Fibroblast of villous mesenchyme (primary cell): ENCODE measurements at regions not wholly inside any gene's neighbourhood (a gene's known extent, or its start where the extent isn't known, plus 50 kb on each side); places are given as distances from the start of the nearest gene placed in this dataset.
A peak's percentile ranks its signal among the peaks of the same experiment; 100 is the strongest.

ENCODE experiments used
- DNase-seq: peaks from one replicate; pipeline ENCODE4 v3.0.0-alpha.2; 2010; ENCODE audit warnings: low read depth
- H3K4me3 ChIP-seq: 2 replicates; pipeline ENCODE4 v1.5.1; 2011; ENCODE audit warnings: low read depth, mild to moderate bottlenecking, low read length
- TF ChIP-seq, protein P1 (sequence below): IDR thresholded peaks from 2 replicates; pipeline ENCODE4 v1.5.1; 2012; ENCODE audit warnings: low read depth, mild to moderate bottlenecking, low read length; ENCODE audit not compliant: insufficient read depth

DNA sequence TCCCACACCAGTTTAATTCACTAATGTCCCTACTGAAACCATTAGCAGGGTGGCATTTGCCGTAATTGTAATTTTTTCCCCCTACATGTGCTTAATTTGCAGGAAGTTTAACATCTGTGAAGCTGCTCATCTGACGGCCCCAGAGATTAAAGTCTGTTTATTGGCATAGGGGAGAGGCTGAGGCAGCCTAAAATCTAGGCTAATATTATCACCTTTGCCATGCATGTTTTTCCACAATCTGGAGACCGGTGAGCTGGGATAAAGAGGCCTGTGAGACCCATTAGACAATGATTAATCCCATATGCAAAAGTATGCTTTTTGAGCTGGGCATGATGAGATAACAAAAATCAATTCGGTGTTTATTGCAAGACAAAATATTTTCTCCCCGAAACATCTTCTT, 561.2 kb upstream of the ALCAM start:
- no peak overlapping the region for H3K4me3 ChIP-seq
- TF ChIP-seq, protein P1, sequence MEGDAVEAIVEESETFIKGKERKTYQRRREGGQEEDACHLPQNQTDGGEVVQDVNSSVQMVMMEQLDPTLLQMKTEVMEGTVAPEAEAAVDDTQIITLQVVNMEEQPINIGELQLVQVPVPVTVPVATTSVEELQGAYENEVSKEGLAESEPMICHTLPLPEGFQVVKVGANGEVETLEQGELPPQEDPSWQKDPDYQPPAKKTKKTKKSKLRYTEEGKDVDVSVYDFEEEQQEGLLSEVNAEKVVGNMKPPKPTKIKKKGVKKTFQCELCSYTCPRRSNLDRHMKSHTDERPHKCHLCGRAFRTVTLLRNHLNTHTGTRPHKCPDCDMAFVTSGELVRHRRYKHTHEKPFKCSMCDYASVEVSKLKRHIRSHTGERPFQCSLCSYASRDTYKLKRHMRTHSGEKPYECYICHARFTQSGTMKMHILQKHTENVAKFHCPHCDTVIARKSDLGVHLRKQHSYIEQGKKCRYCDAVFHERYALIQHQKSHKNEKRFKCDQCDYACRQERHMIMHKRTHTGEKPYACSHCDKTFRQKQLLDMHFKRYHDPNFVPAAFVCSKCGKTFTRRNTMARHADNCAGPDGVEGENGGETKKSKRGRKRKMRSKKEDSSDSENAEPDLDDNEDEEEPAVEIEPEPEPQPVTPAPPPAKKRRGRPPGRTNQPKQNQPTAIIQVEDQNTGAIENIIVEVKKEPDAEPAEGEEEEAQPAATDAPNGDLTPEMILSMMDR, result no peak
- DNase-seq, result no peak

DNA sequence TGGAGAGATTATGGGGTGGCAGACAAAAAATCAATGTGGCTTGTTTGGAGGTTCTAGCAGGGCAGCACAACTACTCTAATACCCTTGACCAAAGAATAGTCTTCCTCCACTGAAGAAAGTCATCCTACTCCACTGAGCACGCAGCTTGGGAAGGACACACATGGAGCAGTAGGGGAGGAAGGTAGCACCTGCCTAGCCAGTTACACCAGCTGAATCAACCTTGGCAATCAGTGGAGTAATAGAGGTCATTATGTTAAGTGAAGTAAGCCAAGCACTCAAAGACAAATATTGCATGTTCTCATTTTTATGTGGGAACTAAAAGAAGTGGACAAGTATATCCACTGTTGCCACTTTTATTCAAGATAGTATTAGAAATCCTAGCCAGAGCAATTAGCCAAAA, 555.8 kb upstream of the ALCAM start:
- DNase-seq, result no peak
- no peak overlapping the region for H3K4me3 ChIP-seq
- TF ChIP-seq, protein P1, result no peak

DNA sequence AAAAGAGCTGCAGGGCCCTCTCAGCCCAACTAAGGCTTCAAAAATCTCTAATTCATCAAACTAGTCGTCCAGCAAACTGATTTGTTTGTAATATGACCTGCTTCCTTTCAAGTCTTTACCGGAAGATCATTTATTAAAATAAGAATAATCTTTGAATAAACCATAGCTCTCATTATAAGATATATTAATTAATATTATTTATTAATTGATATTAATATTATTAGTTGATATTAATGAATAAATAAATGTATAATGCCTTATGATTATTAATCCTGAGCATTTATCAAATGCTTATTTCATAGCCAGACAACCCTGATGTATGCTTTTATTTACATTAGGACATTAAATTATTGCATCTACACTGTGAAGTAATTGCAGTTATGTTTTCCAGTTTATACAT, 550.7 kb upstream of the ALCAM start:
- TF ChIP-seq, protein P1, result no peak
- H3K4me3 ChIP-seq, result no peak overlapping the region
- DNase-seq, result no peak

DNA sequence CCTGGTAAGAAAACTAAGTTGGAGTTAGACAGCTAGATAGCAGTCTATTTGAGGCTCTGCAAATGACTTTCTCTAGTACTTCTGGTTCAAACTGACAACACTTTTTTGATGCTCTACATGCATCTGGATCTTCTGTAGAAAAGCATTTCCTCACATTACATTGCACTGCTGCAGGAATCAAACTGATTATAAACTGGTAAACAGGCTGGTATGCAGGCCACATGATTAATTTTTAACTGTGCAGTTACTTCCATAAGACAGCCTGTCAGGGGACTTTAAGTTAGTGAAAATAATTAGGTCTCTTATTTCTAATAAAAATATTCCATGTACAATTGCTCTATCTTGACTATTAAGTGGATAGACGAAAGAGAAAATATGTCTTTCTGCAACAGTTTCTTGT, 550.0 kb upstream of the ALCAM start:
- TF ChIP-seq, protein P1, result no peak
- no peak for DNase-seq
- no peak overlapping the region for H3K4me3 ChIP-seq

GRCh38 chr3:104819333-104819732, 547.4 kb upstream of the ALCAM start:
- no peak overlapping the region for H3K4me3 ChIP-seq
- peak; percentile 3 for DNase-seq
- TF ChIP-seq, protein P1, result no peak

DNA sequence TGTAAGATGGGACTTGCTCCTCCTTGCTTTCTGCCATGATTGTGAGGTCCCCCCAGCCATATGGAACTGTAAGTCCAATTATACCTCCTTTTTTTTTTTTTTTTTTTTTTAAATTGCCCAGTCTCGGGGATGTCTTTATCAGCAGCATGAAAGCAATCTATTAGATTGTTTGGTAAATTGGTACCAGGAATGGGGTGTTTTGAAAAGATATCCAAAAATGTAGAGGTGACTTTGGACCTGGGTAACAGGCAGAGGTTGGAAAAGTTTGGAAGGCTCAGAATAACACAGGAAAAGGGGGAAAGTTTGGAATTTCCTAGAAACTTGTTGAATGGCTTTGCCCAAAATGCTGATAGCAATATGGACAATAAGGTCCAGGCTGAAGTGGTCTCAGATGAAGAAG, 545.8 kb upstream of the ALCAM start:
- no peak overlapping the region for H3K4me3 ChIP-seq
- TF ChIP-seq, protein P1, result no peak
- no peak for DNase-seq

DNA sequence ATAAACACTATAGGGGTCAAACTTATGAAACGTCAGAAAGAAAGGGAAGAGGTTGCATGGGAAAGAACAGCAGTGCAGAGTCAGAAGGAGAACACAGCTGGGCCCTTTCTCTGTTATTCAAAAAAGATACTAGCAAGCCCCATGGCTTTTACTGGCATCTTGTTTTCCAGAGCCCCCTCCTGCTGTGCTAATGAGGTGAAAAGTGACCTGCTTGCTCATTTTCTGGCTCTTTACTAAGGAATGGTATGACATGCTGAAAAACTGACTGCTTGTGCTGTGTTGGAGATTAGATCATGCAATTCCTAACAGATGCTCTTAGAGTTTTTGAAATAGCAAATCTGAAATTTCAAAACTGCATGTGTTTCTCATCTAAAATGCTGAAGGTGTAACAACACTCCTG, 541.6 kb upstream of the ALCAM start:
- DNase-seq, result no peak
- TF ChIP-seq, protein P1, result no peak
- no peak overlapping the region for H3K4me3 ChIP-seq
